LNCAP (cell line): ENCODE measurements at regions not wholly inside any gene's neighbourhood (a gene's known extent, or its start where the extent isn't known, plus 50 kb on each side); places are given as distances from the start of the nearest gene placed in this dataset.

ENCODE experiments used
- TF ChIP-seq, protein P1 (sequence below): fragments of 450-650 bp; IDR thresholded peaks from 2 replicates; pipeline ENCODE4 v1.5.1; 2017; ENCODE audit warnings: mild to moderate bottlenecking

DNA sequence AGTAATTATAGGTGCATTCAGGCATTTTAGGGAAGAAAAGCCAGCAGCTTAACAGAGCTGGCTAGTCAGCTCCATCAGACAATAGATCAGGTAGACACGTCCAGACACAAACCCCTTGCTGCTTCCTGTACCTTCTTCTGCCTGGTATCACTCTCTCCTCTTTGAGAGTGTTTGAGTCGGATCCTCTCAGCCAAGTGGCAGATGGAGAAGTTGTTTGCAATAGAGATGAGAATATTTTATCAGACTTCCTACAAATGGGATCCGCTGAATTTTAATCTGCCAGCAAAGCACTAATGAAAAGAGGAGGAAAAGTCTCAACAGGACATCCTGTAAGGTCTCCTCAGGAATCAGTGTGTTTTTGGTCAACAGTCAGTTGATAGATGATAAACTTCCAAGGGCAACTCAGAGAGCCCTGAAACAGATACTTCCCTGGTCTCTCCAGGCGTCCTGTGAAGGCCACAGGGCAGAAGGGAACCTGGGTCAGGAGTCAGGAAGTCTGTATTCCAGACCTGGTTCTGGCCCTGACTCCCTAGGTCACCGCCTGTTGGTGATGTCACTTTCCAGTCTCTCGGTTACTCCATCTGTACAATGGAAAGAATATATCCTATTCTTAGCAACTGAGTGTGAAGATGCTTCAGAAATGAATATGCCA, 62.1 kb upstream of the PROX1 start:
- TF ChIP-seq, protein P1, sequence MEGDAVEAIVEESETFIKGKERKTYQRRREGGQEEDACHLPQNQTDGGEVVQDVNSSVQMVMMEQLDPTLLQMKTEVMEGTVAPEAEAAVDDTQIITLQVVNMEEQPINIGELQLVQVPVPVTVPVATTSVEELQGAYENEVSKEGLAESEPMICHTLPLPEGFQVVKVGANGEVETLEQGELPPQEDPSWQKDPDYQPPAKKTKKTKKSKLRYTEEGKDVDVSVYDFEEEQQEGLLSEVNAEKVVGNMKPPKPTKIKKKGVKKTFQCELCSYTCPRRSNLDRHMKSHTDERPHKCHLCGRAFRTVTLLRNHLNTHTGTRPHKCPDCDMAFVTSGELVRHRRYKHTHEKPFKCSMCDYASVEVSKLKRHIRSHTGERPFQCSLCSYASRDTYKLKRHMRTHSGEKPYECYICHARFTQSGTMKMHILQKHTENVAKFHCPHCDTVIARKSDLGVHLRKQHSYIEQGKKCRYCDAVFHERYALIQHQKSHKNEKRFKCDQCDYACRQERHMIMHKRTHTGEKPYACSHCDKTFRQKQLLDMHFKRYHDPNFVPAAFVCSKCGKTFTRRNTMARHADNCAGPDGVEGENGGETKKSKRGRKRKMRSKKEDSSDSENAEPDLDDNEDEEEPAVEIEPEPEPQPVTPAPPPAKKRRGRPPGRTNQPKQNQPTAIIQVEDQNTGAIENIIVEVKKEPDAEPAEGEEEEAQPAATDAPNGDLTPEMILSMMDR = no peak

DNA sequence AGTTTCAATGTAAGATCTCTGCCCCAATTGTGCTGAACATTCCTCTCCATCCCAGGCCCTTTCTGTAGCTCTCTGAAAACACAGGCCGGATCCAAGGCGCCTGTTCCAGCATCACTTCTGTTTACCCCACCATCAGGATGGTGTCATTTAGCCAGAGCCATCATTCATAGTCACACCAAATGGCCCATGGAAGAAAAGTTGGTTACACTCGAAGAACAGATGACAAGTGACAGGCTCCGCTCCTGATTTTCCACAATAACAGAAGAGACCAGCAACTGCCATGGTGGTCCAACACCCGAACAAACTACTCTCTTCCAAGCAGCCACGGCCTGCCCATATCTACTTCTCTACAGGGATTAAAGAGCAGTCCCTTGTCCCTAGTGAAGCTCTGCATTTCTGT, 59.9 kb upstream of the PROX1 start:
- TF ChIP-seq, protein P1 = no peak

DNA sequence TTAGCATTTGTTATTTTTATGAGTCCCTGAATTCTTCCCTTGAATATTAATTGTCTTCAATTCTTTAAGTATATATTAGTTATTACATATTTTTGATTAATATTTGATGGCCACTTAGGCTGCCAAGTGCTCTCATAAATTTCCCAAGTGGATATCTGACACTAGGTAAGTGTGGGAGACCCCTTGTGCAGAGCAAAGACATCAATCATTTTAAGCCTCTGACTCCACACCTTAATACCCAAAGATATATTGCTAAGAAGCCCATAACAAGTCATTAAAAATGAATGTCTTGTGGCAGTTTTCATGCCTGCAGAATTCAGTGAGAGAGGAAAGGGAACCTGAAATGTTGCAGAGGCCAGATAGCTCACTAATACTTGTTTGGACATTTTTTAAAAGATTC, 58.4 kb upstream of the PROX1 start:
- TF ChIP-seq, protein P1 = no peak

DNA sequence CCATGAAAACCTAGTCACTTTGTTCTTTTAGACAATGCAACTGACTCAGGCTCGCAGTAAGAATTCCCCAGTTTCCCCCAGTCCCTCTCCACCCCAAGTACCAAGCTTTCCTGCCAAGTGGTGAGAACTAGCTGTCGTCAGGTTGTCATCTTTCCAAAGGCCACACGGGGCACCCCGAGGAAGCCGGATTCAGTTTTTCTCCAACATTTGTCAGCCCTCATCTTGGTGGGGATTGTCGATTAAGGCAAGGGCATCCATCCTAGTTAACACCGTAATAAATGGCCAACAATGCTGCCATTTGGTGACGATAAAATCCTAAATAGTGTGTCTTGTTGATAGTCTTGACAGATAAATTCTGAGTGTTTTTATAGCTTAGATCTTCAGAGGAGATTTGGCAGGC, 55.9 kb upstream of the PROX1 start:
- TF ChIP-seq, protein P1 = no peak

DNA sequence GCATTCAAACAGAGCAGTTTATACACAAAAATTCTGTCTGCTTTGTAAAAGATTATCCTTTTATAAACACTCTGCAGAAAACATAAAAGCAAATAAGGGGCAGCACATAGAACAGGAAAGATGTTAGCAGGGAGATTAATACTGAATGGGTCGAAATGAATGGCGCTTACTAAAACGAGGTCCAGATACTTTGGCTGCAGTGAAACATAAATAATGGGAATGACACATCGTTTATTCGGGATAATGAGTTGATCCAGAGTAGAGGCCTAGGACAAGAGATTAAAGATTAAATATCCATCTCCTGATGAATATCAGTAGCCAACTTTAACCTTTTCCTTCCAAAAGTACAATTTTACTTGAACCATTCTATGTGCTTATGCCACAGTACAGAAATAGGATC, 54.4 kb upstream of the PROX1 start:
- TF ChIP-seq, protein P1 = no peak

DNA sequence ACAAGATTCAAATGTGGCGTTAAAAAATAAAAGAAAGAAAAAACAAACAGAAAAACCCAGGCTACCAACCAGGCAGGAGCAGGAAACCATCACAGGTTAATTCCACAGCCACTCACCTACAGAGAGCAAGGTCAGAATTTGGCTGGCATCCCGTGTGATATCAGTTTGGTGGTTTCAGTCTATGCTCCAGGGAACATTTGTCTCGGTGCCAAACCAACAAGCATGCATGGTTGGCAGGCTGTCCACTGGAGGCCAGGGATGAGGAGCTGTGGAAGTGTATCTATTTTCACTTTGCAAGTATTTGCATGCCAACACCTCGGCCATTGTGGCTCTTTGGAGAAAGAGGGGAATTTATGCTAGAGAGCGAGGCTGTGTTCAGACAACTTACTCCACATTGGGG, 53.1 kb upstream of the PROX1 start:
- TF ChIP-seq, protein P1 = no peak

DNA sequence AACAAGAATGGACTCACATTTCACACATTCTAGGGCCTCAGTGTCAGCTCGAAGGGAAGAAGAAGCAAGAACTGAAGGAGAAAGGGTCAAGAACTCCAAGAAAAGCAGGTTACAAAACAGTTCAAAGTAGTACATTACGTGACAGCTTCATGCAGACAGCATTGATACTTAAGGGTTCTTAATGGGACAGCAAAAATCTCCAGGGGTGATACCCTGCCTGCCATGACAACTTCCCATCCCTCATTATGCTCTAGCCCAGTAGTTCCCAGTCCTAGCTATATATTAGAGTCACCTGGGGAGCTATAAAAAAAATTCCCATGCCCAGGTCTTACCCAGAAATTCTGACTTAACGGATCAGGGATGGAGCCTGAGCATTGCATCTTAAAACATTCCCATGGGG, 51.2 kb upstream of the PROX1 start:
- TF ChIP-seq, protein P1 = no peak
